ENCODE measurements at regions not wholly inside any gene's neighbourhood (a gene's known extent, or its start where the extent isn't known, plus 50 kb on each side); places are given as distances from the start of the nearest gene placed in this dataset.

- peaks cover 1% of the 10 kb centered on the region for H3K9me3 Mint-ChIP-seq
Observed at GRCh38 chr2:65722028-65722778, 289.8 kb upstream of the SPRED2 start.

GRCh38 chr2:65716698-65717097 lies 284.3 kb upstream of the SPRED2 start:
- Mint-ChIP-seq H3K36me3 (no peaks in the 10 kb centered on the region), H3K9me3 (no peaks in the 10 kb centered on the region), H3K4me1 (no peaks in the 10 kb centered on the region), H3K27ac (no peak overlapping the region), H3K4me3 (no peak overlapping the region), H3K27me3 (peaks cover 2% of the 10 kb centered on the region)
- DNase-seq (ENCODE audit: low spot score in 2 of 2) (no peak), ATAC-seq (ENCODE audit: low read depth) (no peak)

More at GRCh38 chr2:65722028-65722778, 289.8 kb upstream of the SPRED2 start:
- Mint-ChIP-seq H3K4me1 (no peaks in the 10 kb centered on the region), H3K36me3 (no peaks in the 10 kb centered on the region), H3K27ac (no peak overlapping the region), H3K4me3 (no peak overlapping the region), H3K27me3 (peaks cover 3% of the 10 kb centered on the region)
- DNase-seq (ENCODE audit: low spot score in 2 of 2) (no peak), ATAC-seq (ENCODE audit: low read depth) (no peak)

GRCh38 chr2:65715323-65715722 lies 282.9 kb upstream of the SPRED2 start:
- Mint-ChIP-seq H3K27ac (no peak overlapping the region), H3K4me1 (no peaks in the 10 kb centered on the region), H3K9me3 (no peaks in the 10 kb centered on the region), H3K36me3 (no peaks in the 10 kb centered on the region), H3K4me3 (no peak overlapping the region), H3K27me3 (peaks cover 2% of the 10 kb centered on the region)
- ATAC-seq (ENCODE audit: low read depth) (no peak), DNase-seq (ENCODE audit: low spot score in 2 of 2) (no peak)

GRCh38 chr2:65714866-65715265 lies 282.5 kb upstream of the SPRED2 start:
- H3K27me3 Mint-ChIP-seq, result peaks cover 2% of the 10 kb centered on the region
- no peak overlapping the region for H3K4me3 Mint-ChIP-seq
- no peak overlapping the region for H3K27ac Mint-ChIP-seq
- H3K9me3 Mint-ChIP-seq, result no peaks in the 10 kb centered on the region
- H3K4me1 Mint-ChIP-seq, result no peaks in the 10 kb centered on the region
- ATAC-seq (ENCODE audit: low read depth), result no peak
- DNase-seq (ENCODE audit: low spot score in 2 of 2), result no peak
- H3K36me3 Mint-ChIP-seq, result no peaks in the 10 kb centered on the region

GRCh38 chr2:65711863-65712262 lies 279.5 kb upstream of the SPRED2 start:
- Mint-ChIP-seq H3K36me3 (no peaks in the 10 kb centered on the region), H3K27me3 (peaks cover 5% of the 10 kb centered on the region), H3K9me3 (no peaks in the 10 kb centered on the region), H3K4me3 (no peak overlapping the region), H3K4me1 (no peaks in the 10 kb centered on the region), H3K27ac (no peak overlapping the region)
- DNase-seq (ENCODE audit: low spot score in 2 of 2) (no peak), ATAC-seq (ENCODE audit: low read depth) (no peak)

GRCh38 chr2:65710779-65711295 lies 278.4 kb upstream of the SPRED2 start:
- Mint-ChIP-seq H3K27ac (no peak overlapping the region), H3K9me3 (no peaks in the 10 kb centered on the region), H3K36me3 (no peaks in the 10 kb centered on the region), H3K27me3 (peaks cover 5% of the 10 kb centered on the region), H3K4me1 (no peaks in the 10 kb centered on the region), H3K4me3 (no peak overlapping the region)
- no peak for DNase-seq (ENCODE audit: low spot score in 2 of 2)
- ATAC-seq (ENCODE audit: low read depth), result no peak

GRCh38 chr2:65710356-65710755 lies 278.0 kb upstream of the SPRED2 start:
- H3K27ac Mint-ChIP-seq, result no peak overlapping the region
- peaks cover 5% of the 10 kb centered on the region for H3K27me3 Mint-ChIP-seq
- ATAC-seq (ENCODE audit: low read depth), result no peak
- no peaks in the 10 kb centered on the region for H3K4me1 Mint-ChIP-seq
- no peaks in the 10 kb centered on the region for H3K9me3 Mint-ChIP-seq
- H3K4me3 Mint-ChIP-seq, result no peak overlapping the region
- no peak for DNase-seq (ENCODE audit: low spot score in 2 of 2)
- no peaks in the 10 kb centered on the region for H3K36me3 Mint-ChIP-seq

GRCh38 chr2:65708086-65708485 lies 275.7 kb upstream of the SPRED2 start:
- no peak for DNase-seq (ENCODE audit: low spot score in 2 of 2)
- H3K4me3 Mint-ChIP-seq, result no peak overlapping the region
- peaks cover 10% of the 10 kb centered on the region for H3K27me3 Mint-ChIP-seq
- no peak overlapping the region for H3K27ac Mint-ChIP-seq
- H3K36me3 Mint-ChIP-seq, result no peaks in the 10 kb centered on the region
- no peaks in the 10 kb centered on the region for H3K9me3 Mint-ChIP-seq
- no peak for ATAC-seq (ENCODE audit: low read depth)
- no peaks in the 10 kb centered on the region for H3K4me1 Mint-ChIP-seq

- H3K9me3 Mint-ChIP-seq, result no peaks in the 10 kb centered on the region
- no peak for DNase-seq (ENCODE audit: low spot score in 2 of 2)
- H3K27me3 Mint-ChIP-seq, result peaks cover 16% of the 10 kb centered on the region
- H3K36me3 Mint-ChIP-seq, result no peaks in the 10 kb centered on the region
- no peaks in the 10 kb centered on the region for H3K4me1 Mint-ChIP-seq
- H3K27ac Mint-ChIP-seq, result no peak overlapping the region
- ATAC-seq (ENCODE audit: low read depth), result no peak
- H3K4me3 Mint-ChIP-seq, result no peak overlapping the region
Observed at GRCh38 chr2:65706411-65706810, 274.0 kb upstream of the SPRED2 start.

GRCh38 chr2:65701191-65701590 lies 268.8 kb upstream of the SPRED2 start:
- DNase-seq (ENCODE audit: low spot score in 2 of 2), result no peak
- H3K27me3 Mint-ChIP-seq, result peaks cover 14% of the 10 kb centered on the region
- no peak overlapping the region for H3K27ac Mint-ChIP-seq
- no peaks in the 10 kb centered on the region for H3K9me3 Mint-ChIP-seq
- ATAC-seq (ENCODE audit: low read depth), result no peak
- no peaks in the 10 kb centered on the region for H3K4me1 Mint-ChIP-seq
- no peak overlapping the region for H3K4me3 Mint-ChIP-seq
- H3K36me3 Mint-ChIP-seq, result no peaks in the 10 kb centered on the region

- Mint-ChIP-seq H3K36me3 (no peaks in the 10 kb centered on the region), H3K9me3 (no peaks in the 10 kb centered on the region), H3K27me3 (peaks cover 14% of the 10 kb centered on the region), H3K4me3 (no peak overlapping the region), H3K27ac (no peak overlapping the region), H3K4me1 (no peaks in the 10 kb centered on the region)
- no peak for DNase-seq (ENCODE audit: low spot score in 2 of 2)
- ATAC-seq (ENCODE audit: low read depth), result no peak
Observed at GRCh38 chr2:65700720-65701119, 268.3 kb upstream of the SPRED2 start.

GRCh38 chr2:65700004-65700651 lies 267.7 kb upstream of the SPRED2 start:
- DNase-seq (ENCODE audit: low spot score in 2 of 2), result no peak
- ATAC-seq (ENCODE audit: low read depth), result no peak
- H3K4me3 Mint-ChIP-seq, result no peak overlapping the region
- H3K27ac Mint-ChIP-seq, result no peak overlapping the region
- no peaks in the 10 kb centered on the region for H3K9me3 Mint-ChIP-seq
- peaks cover 14% of the 10 kb centered on the region for H3K27me3 Mint-ChIP-seq
- no peaks in the 10 kb centered on the region for H3K4me1 Mint-ChIP-seq
- H3K36me3 Mint-ChIP-seq, result no peaks in the 10 kb centered on the region

- no peaks in the 10 kb centered on the region for H3K9me3 Mint-ChIP-seq
- no peaks in the 10 kb centered on the region for H3K36me3 Mint-ChIP-seq
- H3K4me3 Mint-ChIP-seq, result no peak overlapping the region
- H3K27ac Mint-ChIP-seq, result no peak overlapping the region
- no peak for ATAC-seq (ENCODE audit: low read depth)
- peaks cover 5% of the 10 kb centered on the region for H3K27me3 Mint-ChIP-seq
- no peaks in the 10 kb centered on the region for H3K4me1 Mint-ChIP-seq
- DNase-seq (ENCODE audit: low spot score in 2 of 2), result no peak
Observed at GRCh38 chr2:65691816-65692215, 259.4 kb upstream of the SPRED2 start.

GRCh38 chr2:65688141-65688886 lies 255.9 kb upstream of the SPRED2 start:
- H3K27me3 Mint-ChIP-seq, result peaks cover 7% of the 10 kb centered on the region
- DNase-seq (ENCODE audit: low spot score in 2 of 2) (no peak), ATAC-seq (ENCODE audit: low read depth) (no peak)
- H3K9me3 Mint-ChIP-seq, result peaks cover 2% of the 10 kb centered on the region
- peaks cover 2% of the 10 kb centered on the region for H3K4me1 Mint-ChIP-seq
- H3K4me3 Mint-ChIP-seq, result no peak overlapping the region
- peaks cover 2% of the 10 kb centered on the region for H3K36me3 Mint-ChIP-seq
- no peak overlapping the region for H3K27ac Mint-ChIP-seq
